ENCODE measurements at regions not wholly inside any gene's neighbourhood (a gene's known extent, or its start where the extent isn't known, plus 50 kb on each side); places are given as distances from the start of the nearest gene placed in this dataset.

GRCh38 chr20:22460803-22461202 lies 123.6 kb downstream of the FOXA2 start:
- H3K36me3 ChIP-seq (ENCODE audit: control insufficient read depth, insufficient read depth, low read length) = no peaks in the 10 kb centered on the region
- H3K9me3 ChIP-seq (ENCODE audit: control insufficient read depth, insufficient read depth, low read length) = no peaks in the 10 kb centered on the region
- peaks cover 81% of the 10 kb centered on the region for H3K27me3 ChIP-seq (ENCODE audit: control insufficient read depth, insufficient read depth, low read length)
- no peak overlapping the region for H3K4me3 ChIP-seq (ENCODE audit: low read depth, low read length)
- H3K4me1 ChIP-seq (ENCODE audit: control insufficient read depth, insufficient read depth, low read length) = peaks cover 10% of the 10 kb centered on the region
- H3K9ac ChIP-seq (ENCODE audit: low read depth, low read length) = no peak overlapping the region

- Histone ChIP-seq H3K27me3 (ENCODE audit: control insufficient read depth, insufficient read depth, low read length) (peaks cover 81% of the 10 kb centered on the region), H3K4me1 (ENCODE audit: control insufficient read depth, insufficient read depth, low read length) (peaks cover 10% of the 10 kb centered on the region), H3K36me3 (ENCODE audit: control insufficient read depth, insufficient read depth, low read length) (no peaks in the 10 kb centered on the region), H3K9ac (ENCODE audit: low read depth, low read length) (no peak overlapping the region), H3K9me3 (ENCODE audit: control insufficient read depth, insufficient read depth, low read length) (no peaks in the 10 kb centered on the region), H3K4me3 (ENCODE audit: low read depth, low read length) (no peak overlapping the region)
These were observed 124.1 kb downstream of the FOXA2 start for GRCh38 chr20:22460231-22460630.

DNA sequence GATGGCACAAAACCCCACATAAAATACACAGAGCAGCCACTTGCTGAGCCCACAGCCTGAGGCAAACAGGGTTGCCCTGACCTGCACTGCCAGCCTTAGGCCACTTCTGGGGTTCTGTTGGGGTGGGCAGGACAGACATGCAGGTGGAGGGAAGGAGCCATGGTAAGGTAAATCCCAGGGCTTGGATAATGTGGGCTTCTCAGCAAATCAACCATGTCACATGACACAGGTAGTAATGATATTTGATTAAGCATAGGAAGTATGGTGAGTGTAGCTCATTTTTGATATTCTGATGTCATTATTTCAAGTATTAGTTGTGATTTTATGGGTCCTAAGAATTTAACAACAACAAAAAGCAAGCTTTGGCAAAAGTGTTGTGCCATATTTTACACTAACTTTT lies 124.6 kb downstream of the FOXA2 start:
- no peak overlapping the region for H3K4me3 ChIP-seq (ENCODE audit: low read depth, low read length)
- H3K27me3 ChIP-seq (ENCODE audit: control insufficient read depth, insufficient read depth, low read length) = peaks cover 81% of the 10 kb centered on the region
- H3K9ac ChIP-seq (ENCODE audit: low read depth, low read length) = no peak overlapping the region
- H3K9me3 ChIP-seq (ENCODE audit: control insufficient read depth, insufficient read depth, low read length) = no peaks in the 10 kb centered on the region
- H3K4me1 ChIP-seq (ENCODE audit: control insufficient read depth, insufficient read depth, low read length) = peaks cover 10% of the 10 kb centered on the region
- no peaks in the 10 kb centered on the region for H3K36me3 ChIP-seq (ENCODE audit: control insufficient read depth, insufficient read depth, low read length)

GRCh38 chr20:22456109-22456508 lies 128.3 kb downstream of the FOXA2 start:
- no peak overlapping the region for H3K9ac ChIP-seq (ENCODE audit: low read depth, low read length)

GRCh38 chr20:22455259-22455658 lies 129.1 kb downstream of the FOXA2 start:
- Histone ChIP-seq H3K27me3 (ENCODE audit: control insufficient read depth, insufficient read depth, low read length) (peaks cover 88% of the 10 kb centered on the region), H3K9ac (ENCODE audit: low read depth, low read length) (no peak overlapping the region), H3K36me3 (ENCODE audit: control insufficient read depth, insufficient read depth, low read length) (no peaks in the 10 kb centered on the region), H3K4me3 (ENCODE audit: low read depth, low read length) (no peak overlapping the region), H3K9me3 (ENCODE audit: control insufficient read depth, insufficient read depth, low read length) (no peaks in the 10 kb centered on the region), H3K4me1 (ENCODE audit: control insufficient read depth, insufficient read depth, low read length) (peaks cover 5% of the 10 kb centered on the region)

More at GRCh38 chr20:22456109-22456508, 128.3 kb downstream of the FOXA2 start:
- H3K9me3 ChIP-seq (ENCODE audit: control insufficient read depth, insufficient read depth, low read length) = no peaks in the 10 kb centered on the region
- peaks cover 86% of the 10 kb centered on the region for H3K27me3 ChIP-seq (ENCODE audit: control insufficient read depth, insufficient read depth, low read length)
- no peaks in the 10 kb centered on the region for H3K36me3 ChIP-seq (ENCODE audit: control insufficient read depth, insufficient read depth, low read length)
- H3K4me3 ChIP-seq (ENCODE audit: low read depth, low read length) = no peak overlapping the region
- peaks cover 5% of the 10 kb centered on the region for H3K4me1 ChIP-seq (ENCODE audit: control insufficient read depth, insufficient read depth, low read length)

DNA sequence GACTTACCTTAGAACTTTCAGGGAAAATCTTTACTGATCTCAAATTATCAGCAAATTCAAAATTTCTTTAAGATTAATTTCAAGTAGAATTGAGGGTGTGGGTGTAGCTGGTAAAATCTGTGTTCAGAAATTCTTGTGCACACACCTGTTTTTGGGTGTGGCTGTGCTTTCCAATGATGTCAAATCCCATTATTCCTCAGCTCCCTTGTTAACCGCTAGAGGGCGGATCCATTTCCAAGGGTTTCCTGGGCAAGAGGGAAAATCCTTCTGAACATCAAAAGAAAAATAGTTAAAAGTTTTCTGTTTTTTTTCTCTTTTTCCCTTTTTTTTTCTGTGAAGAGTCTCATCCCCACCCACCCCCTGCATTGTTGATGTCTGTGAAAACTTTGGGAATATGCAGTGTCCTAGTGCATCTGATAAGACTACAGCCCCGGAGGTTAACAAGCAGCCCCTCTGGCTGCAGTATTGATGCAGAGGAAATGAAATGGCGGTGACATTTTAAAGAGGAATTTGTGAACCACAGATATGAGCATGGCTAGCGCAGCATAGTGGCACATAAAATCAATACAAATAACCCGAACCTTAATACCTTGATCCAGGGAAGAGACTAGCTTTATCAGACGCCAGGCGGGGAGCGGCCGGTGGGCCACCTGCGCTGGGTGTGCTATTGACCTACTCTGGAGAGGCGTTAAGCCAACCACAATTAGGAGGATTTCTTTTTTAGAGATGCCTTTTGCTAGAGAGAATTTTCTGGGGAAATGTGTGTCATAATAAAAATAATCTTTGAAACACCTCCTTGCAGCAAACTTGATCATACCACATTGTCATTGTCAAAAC lies 130.9 kb downstream of the FOXA2 start:
- no peak overlapping the region for H3K4me3 ChIP-seq (ENCODE audit: low read depth, low read length)
- H3K4me1 ChIP-seq (ENCODE audit: control insufficient read depth, insufficient read depth, low read length) = peaks cover 5% of the 10 kb centered on the region
- H3K27me3 ChIP-seq (ENCODE audit: control insufficient read depth, insufficient read depth, low read length) = peaks cover 90% of the 10 kb centered on the region
- no peaks in the 10 kb centered on the region for H3K9me3 ChIP-seq (ENCODE audit: control insufficient read depth, insufficient read depth, low read length)
- no peaks in the 10 kb centered on the region for H3K36me3 ChIP-seq (ENCODE audit: control insufficient read depth, insufficient read depth, low read length)
- no peak overlapping the region for H3K9ac ChIP-seq (ENCODE audit: low read depth, low read length)

- no peaks in the 10 kb centered on the region for H3K36me3 ChIP-seq (ENCODE audit: control insufficient read depth, insufficient read depth, low read length)
- no peaks in the 10 kb centered on the region for H3K9me3 ChIP-seq (ENCODE audit: control insufficient read depth, insufficient read depth, low read length)
- H3K4me1 ChIP-seq (ENCODE audit: control insufficient read depth, insufficient read depth, low read length) = peaks cover 5% of the 10 kb centered on the region
- H3K4me3 ChIP-seq (ENCODE audit: low read depth, low read length) = no peak overlapping the region
- H3K9ac ChIP-seq (ENCODE audit: low read depth, low read length) = no peak overlapping the region
- H3K27me3 ChIP-seq (ENCODE audit: control insufficient read depth, insufficient read depth, low read length) = peaks cover 91% of the 10 kb centered on the region
These were observed 131.8 kb downstream of the FOXA2 start for GRCh38 chr20:22452442-22453011.

- H3K4me3 ChIP-seq (ENCODE audit: low read depth, low read length) = no peak overlapping the region
- no peaks in the 10 kb centered on the region for H3K36me3 ChIP-seq (ENCODE audit: control insufficient read depth, insufficient read depth, low read length)
- H3K4me1 ChIP-seq (ENCODE audit: control insufficient read depth, insufficient read depth, low read length) = no peaks in the 10 kb centered on the region
- H3K27me3 ChIP-seq (ENCODE audit: control insufficient read depth, insufficient read depth, low read length) = peaks cover 75% of the 10 kb centered on the region
- H3K9ac ChIP-seq (ENCODE audit: low read depth, low read length) = no peak overlapping the region
- no peaks in the 10 kb centered on the region for H3K9me3 ChIP-seq (ENCODE audit: control insufficient read depth, insufficient read depth, low read length)
These were observed 133.8 kb downstream of the FOXA2 start for GRCh38 chr20:22450537-22450936.

DNA sequence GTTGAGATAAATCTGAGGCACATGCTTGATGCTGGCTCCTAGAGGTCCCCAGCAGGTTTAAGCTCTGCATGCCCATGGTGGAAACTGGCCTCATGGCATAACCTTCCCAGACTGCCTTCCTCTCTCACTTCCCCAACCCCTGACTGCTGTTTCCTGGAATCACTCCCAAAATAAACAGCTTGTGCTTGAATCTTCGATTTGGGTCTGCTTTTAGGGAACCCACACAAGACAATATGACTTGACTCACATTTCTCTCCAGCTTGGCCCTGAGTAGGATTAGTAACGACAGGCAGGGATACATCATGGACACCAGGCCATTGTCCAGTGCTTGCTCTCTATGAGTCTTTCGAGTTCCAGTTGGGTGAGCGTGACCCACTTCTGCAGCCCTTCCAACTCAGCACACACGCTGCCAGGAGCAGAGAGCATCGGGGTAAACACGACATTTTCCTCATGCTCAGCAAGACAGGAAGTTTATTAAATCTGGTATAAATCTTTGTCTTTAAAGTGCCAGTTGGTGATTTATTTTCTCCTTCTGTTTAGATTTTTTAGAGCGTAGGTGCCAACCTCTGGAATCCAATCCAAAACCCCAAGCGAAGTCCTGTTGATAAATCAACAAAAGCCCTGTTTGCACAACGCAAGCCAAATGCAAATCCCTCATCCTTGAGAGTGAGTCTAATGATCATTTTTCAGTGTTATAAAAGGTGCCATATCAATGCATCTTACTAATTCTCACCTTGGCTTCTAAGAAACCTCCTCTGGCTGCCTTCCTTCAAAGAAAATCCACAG lies 135.0 kb downstream of the FOXA2 start:
- no peaks in the 10 kb centered on the region for H3K9me3 ChIP-seq (ENCODE audit: control insufficient read depth, insufficient read depth, low read length)
- no peaks in the 10 kb centered on the region for H3K4me1 ChIP-seq (ENCODE audit: control insufficient read depth, insufficient read depth, low read length)
- H3K27me3 ChIP-seq (ENCODE audit: control insufficient read depth, insufficient read depth, low read length) = peaks cover 63% of the 10 kb centered on the region
- H3K36me3 ChIP-seq (ENCODE audit: control insufficient read depth, insufficient read depth, low read length) = no peaks in the 10 kb centered on the region
- H3K4me3 ChIP-seq (ENCODE audit: low read depth, low read length) = no peak overlapping the region
- no peak overlapping the region for H3K9ac ChIP-seq (ENCODE audit: low read depth, low read length)

GRCh38 chr20:22447447-22447778 lies 137.0 kb downstream of the FOXA2 start:
- Histone ChIP-seq H3K36me3 (ENCODE audit: control insufficient read depth, insufficient read depth, low read length) (no peaks in the 10 kb centered on the region), H3K4me1 (ENCODE audit: control insufficient read depth, insufficient read depth, low read length) (no peaks in the 10 kb centered on the region), H3K9ac (ENCODE audit: low read depth, low read length) (no peak overlapping the region), H3K9me3 (ENCODE audit: control insufficient read depth, insufficient read depth, low read length) (no peaks in the 10 kb centered on the region), H3K27me3 (ENCODE audit: control insufficient read depth, insufficient read depth, low read length) (peaks cover 48% of the 10 kb centered on the region), H3K4me3 (ENCODE audit: low read depth, low read length) (no peak overlapping the region)

- Histone ChIP-seq H3K9me3 (ENCODE audit: control insufficient read depth, insufficient read depth, low read length) (no peaks in the 10 kb centered on the region), H3K4me1 (ENCODE audit: control insufficient read depth, insufficient read depth, low read length) (no peaks in the 10 kb centered on the region), H3K36me3 (ENCODE audit: control insufficient read depth, insufficient read depth, low read length) (no peaks in the 10 kb centered on the region), H3K27me3 (ENCODE audit: control insufficient read depth, insufficient read depth, low read length) (peaks cover 42% of the 10 kb centered on the region), H3K4me3 (ENCODE audit: low read depth, low read length) (no peak overlapping the region), H3K9ac (ENCODE audit: low read depth, low read length) (no peak overlapping the region)
These were observed 137.5 kb downstream of the FOXA2 start for GRCh38 chr20:22446613-22447446.

All from iPS-15b (cell line).